HEK293 (cell line): ENCODE measurements at regions not wholly inside any gene's neighbourhood (a gene's known extent, or its start where the extent isn't known, plus 50 kb on each side); places are given as distances from the start of the nearest gene placed in this dataset.

ENCODE experiments used
- CTCF ChIA-PET: fragments of 350-600 bp; formaldehyde crosslinking; extraction: SDS; loops from one replicate; lab custom pipeline; 2021; ENCODE audit warnings: antibody characterized with exemption; lab: Yijun Ruan, JAX
- POLR2A ChIA-PET: fragments of 300-600 bp; formaldehyde crosslinking; extraction: SDS; loops from one replicate; lab custom pipeline; 2020; ENCODE audit warnings: antibody characterized with exemption, inconsistent platforms; lab: Yijun Ruan, JAX
- H3K27ac ChIP-seq: fragments of 200-500 bp; sonication (Bioruptor generic); 2 replicates; pipeline ENCODE4 v1.5.1; 2014; ENCODE audit warnings: low read depth, low read length, control low read depth, inconsistent platforms; ENCODE audit errors: extremely low read depth
- H3K36me3 ChIP-seq, 2 experiments: fragments of 200-500 bp in 1 of 2; sonication (Bioruptor generic) in 1 of 2; 1 replicate in 1 of 2; 2 replicates in 1 of 2; pipeline ENCODE4 v1.5.1; 2014 to 2017; ENCODE audit warnings: inconsistent platforms in 2 of 2, low read length in 2 of 2; ENCODE audit not compliant: control insufficient read depth in 2 of 2, insufficient read depth in 1 of 2
- H3K4me1 ChIP-seq: fragments of 200-500 bp; sonication (Bioruptor generic); 2 replicates; pipeline ENCODE4 v1.5.1; 2014; ENCODE audit warnings: mild to moderate bottlenecking, low read length, inconsistent platforms; ENCODE audit not compliant: control insufficient read depth, insufficient read depth
- H3K4me3 ChIP-seq: 2 replicates; pipeline ENCODE4 v1.5.1; 2011; ENCODE audit warnings: low read depth, mild to moderate bottlenecking, control low read depth, low read length, moderate library complexity
- H3K9me3 ChIP-seq: fragments of 200-500 bp; sonication (Bioruptor generic); 2 replicates; pipeline ENCODE4 v1.5.1; 2014; ENCODE audit warnings: low read depth, low read length, inconsistent platforms; ENCODE audit not compliant: control insufficient read depth, insufficient read depth
- GLI4 ChIP-seq: fragments of 450-650 bp; formaldehyde crosslinking; IDR thresholded peaks from 2 replicates; pipeline ENCODE4 v1.5.1; 2016; ENCODE audit warnings: missing biosample characterization, missing genetic modification characterization
- KLF17 ChIP-seq: fragments of 450-650 bp; formaldehyde crosslinking; IDR thresholded peaks from 2 replicates; pipeline ENCODE4 v1.5.1; 2016; ENCODE audit warnings: missing biosample characterization, missing genetic modification characterization
- SETDB1 ChIP-seq: IDR thresholded peaks from one replicate; pipeline ENCODE4 v1.6.1; 2017; ENCODE audit warnings: mild to moderate bottlenecking, low read length, moderate library complexity, mixed read lengths; ENCODE audit not compliant: insufficient read length
- YY2 ChIP-seq: fragments of 450-650 bp; formaldehyde crosslinking; IDR thresholded peaks from 2 replicates; pipeline ENCODE4 v1.5.1; 2016; ENCODE audit warnings: missing biosample characterization, missing genetic modification characterization
- ZBTB1 ChIP-seq: fragments of 450-650 bp; formaldehyde crosslinking; IDR thresholded peaks from 2 replicates; pipeline ENCODE4 v1.5.1; 2016; ENCODE audit warnings: missing biosample characterization, missing genetic modification characterization
- ZNF19 ChIP-seq: fragments of 450-650 bp; formaldehyde crosslinking; IDR thresholded peaks from 2 replicates; pipeline ENCODE4; 2016; ENCODE audit warnings: missing biosample characterization, missing genetic modification characterization, low read depth
- ZNF221 ChIP-seq: fragments of 450-650 bp; formaldehyde crosslinking; IDR thresholded peaks from 2 replicates; pipeline ENCODE4 v1.5.1; 2017; ENCODE audit warnings: missing biosample characterization, missing genetic modification characterization, borderline replicate concordance
- ZNF239 ChIP-seq: fragments of 450-650 bp; formaldehyde crosslinking; IDR thresholded peaks from 2 replicates; pipeline ENCODE4 v1.5.1; 2016; ENCODE audit warnings: missing biosample characterization, missing genetic modification characterization
- ZNF391 ChIP-seq: fragments of 450-650 bp; formaldehyde crosslinking; IDR thresholded peaks from 2 replicates; pipeline ENCODE4 v1.5.1; 2016; ENCODE audit warnings: low read depth, missing biosample characterization, missing genetic modification characterization, borderline replicate concordance
- ZNF423 ChIP-seq: fragments of 450-650 bp; formaldehyde crosslinking; IDR thresholded peaks from 2 replicates; pipeline ENCODE4 v1.5.1; 2016; ENCODE audit warnings: missing biosample characterization, missing genetic modification characterization
- ZNF513 ChIP-seq: fragments of 450-650 bp; IDR thresholded peaks from 2 replicates; pipeline ENCODE4 v1.5.1; 2018; ENCODE audit warnings: missing biosample characterization, missing genetic modification characterization
- ZNF677 ChIP-seq: fragments of 450-650 bp; IDR thresholded peaks from 2 replicates; pipeline ENCODE4 v1.5.0; 2018; ENCODE audit warnings: missing biosample characterization, mild to moderate bottlenecking, missing genetic modification characterization, moderate library complexity
- ZNF76 ChIP-seq: fragments of 450-650 bp; formaldehyde crosslinking; IDR thresholded peaks from 2 replicates; pipeline ENCODE4; 2016; ENCODE audit warnings: low read depth, missing biosample characterization, missing genetic modification characterization, borderline replicate concordance
- ZNF792 ChIP-seq: fragments of 450-650 bp; formaldehyde crosslinking; IDR thresholded peaks from 2 replicates; pipeline ENCODE4 v1.5.1; 2016; ENCODE audit warnings: missing biosample characterization, missing genetic modification characterization
- TF ChIP-seq, protein P1 (sequence below): fragments of 450-650 bp; formaldehyde crosslinking; IDR thresholded peaks from 2 replicates; pipeline ENCODE4; 2016; ENCODE audit warnings: missing biosample characterization, missing genetic modification characterization
- TF ChIP-seq, protein P2 (sequence below): fragments of 450-650 bp; formaldehyde crosslinking; IDR thresholded peaks from 2 replicates; pipeline ENCODE4 v1.5.1; 2016; ENCODE audit warnings: missing biosample characterization, missing genetic modification characterization
- TF ChIP-seq, protein P3 (sequence below): fragments of 450-650 bp; formaldehyde crosslinking; IDR thresholded peaks from 2 replicates; pipeline ENCODE4 v1.5.1; 2016; ENCODE audit warnings: missing biosample characterization, missing genetic modification characterization

GRCh38 chr4:79207281-79207680, 118.6 kb downstream of the NAA11 start:
- no peaks in the 10 kb centered on the region for H3K36me3 ChIP-seq
- no peak for TF ChIP-seq ZNF513 (tag by site-specific recombination)
- POLR2A ChIA-PET: no interaction called here
- no peaks in the 10 kb centered on the region for H3K4me1 ChIP-seq
- H3K9me3 ChIP-seq: no peaks in the 10 kb centered on the region
- no peak overlapping the region for H3K27ac ChIP-seq
- CTCF ChIA-PET: no interaction called here
- no peak overlapping the region for H3K4me3 ChIP-seq

GRCh38 chr4:79206660-79207059, 119.2 kb downstream of the NAA11 start:
- TF ChIP-seq ZNF221 (tag by site-specific recombination) (no peak), SETDB1 (peak; percentile 82), ZNF239 (no peak), YY2 (tag by site-specific recombination) (no peak), ZNF792 (tag by site-specific recombination) (no peak)
- TF ChIP-seq, protein P1, sequence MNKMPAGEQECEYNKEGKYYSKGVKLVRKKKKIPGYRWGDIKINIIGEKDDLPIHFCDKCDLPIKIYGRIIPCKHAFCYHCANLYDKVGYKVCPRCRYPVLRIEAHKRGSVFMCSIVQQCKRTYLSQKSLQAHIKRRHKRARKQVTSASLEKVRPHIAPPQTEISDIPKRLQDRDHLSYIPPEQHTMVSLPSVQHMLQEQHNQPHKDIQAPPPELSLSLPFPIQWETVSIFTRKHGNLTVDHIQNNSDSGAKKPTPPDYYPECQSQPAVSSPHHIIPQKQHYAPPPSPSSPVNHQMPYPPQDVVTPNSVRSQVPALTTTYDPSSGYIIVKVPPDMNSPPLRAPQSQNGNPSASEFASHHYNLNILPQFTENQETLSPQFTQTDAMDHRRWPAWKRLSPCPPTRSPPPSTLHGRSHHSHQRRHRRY (tag by site-specific recombination): no peak
- no peaks in the 10 kb centered on the region for H3K9me3 ChIP-seq
- CTCF ChIA-PET: no interaction called here
- POLR2A ChIA-PET: no interaction called here
- no peaks in the 10 kb centered on the region for H3K36me3 ChIP-seq
- no peaks in the 10 kb centered on the region for H3K4me1 ChIP-seq
- no peak overlapping the region for H3K27ac ChIP-seq
- H3K4me3 ChIP-seq: no peak overlapping the region

DNA sequence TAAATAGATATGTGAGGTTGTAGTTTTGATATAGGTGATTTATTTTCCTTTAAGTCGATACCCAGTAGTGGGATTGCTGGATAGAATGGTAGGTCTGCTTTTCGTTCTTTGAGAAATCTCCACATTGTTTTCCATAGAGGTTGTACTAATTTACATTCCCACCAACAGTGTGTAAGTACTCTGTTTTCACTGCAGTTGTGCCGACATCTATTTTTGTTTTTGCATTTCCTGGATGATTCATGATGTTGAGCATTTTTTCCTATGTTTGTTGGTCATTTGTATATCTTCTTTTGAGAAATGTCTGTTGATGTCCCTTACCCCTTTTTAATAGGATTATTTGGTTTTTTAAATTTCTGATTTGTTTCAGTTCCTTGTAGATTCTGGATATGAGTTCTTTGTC, 120.7 kb downstream of the NAA11 start:
- POLR2A ChIA-PET: no interaction called here
- no peak for TF ChIP-seq ZNF391 (tag by site-specific recombination)
- no peak for TF ChIP-seq ZNF76
- TF ChIP-seq, protein P2, sequence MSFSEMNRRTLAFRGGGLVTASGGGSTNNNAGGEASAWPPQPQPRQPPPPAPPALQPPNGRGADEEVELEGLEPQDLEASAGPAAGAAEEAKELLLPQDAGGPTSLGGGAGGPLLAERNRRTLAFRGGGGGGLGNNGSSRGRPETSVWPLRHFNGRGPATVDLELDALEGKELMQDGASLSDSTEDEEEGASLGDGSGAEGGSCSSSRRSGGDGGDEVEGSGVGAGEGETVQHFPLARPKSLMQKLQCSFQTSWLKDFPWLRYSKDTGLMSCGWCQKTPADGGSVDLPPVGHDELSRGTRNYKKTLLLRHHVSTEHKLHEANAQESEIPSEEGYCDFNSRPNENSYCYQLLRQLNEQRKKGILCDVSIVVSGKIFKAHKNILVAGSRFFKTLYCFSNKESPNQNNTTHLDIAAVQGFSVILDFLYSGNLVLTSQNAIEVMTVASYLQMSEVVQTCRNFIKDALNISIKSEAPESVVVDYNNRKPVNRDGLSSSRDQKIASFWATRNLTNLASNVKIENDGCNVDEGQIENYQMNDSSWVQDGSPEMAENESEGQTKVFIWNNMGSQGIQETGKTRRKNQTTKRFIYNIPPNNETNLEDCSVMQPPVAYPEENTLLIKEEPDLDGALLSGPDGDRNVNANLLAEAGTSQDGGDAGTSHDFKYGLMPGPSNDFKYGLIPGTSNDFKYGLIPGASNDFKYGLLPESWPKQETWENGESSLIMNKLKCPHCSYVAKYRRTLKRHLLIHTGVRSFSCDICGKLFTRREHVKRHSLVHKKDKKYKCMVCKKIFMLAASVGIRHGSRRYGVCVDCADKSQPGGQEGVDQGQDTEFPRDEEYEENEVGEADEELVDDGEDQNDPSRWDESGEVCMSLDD (tag by site-specific recombination): no peak
- TF ChIP-seq ZNF423 (tag by site-specific recombination): no peak
- no peak for TF ChIP-seq ZNF19 (tag by site-specific recombination)
- no peak for TF ChIP-seq GLI4 (tag by site-specific recombination)
- TF ChIP-seq KLF17 (tag by site-specific recombination): no peak
- no peak for TF ChIP-seq ZNF677 (tag by site-specific recombination)
- no peak for TF ChIP-seq SETDB1
- TF ChIP-seq, protein P3, sequence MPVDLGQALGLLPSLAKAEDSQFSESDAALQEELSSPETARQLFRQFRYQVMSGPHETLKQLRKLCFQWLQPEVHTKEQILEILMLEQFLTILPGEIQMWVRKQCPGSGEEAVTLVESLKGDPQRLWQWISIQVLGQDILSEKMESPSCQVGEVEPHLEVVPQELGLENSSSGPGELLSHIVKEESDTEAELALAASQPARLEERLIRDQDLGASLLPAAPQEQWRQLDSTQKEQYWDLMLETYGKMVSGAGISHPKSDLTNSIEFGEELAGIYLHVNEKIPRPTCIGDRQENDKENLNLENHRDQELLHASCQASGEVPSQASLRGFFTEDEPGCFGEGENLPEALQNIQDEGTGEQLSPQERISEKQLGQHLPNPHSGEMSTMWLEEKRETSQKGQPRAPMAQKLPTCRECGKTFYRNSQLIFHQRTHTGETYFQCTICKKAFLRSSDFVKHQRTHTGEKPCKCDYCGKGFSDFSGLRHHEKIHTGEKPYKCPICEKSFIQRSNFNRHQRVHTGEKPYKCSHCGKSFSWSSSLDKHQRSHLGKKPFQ: no peak
- no peak for TF ChIP-seq ZBTB1 (tag by site-specific recombination)
- TF ChIP-seq, all 188 proteins: peak for 0
- no peak overlapping the region for H3K4me3 ChIP-seq
- H3K36me3 ChIP-seq: no peaks in the 10 kb centered on the region
- H3K4me1 ChIP-seq: no peaks in the 10 kb centered on the region
- H3K9me3 ChIP-seq: no peaks in the 10 kb centered on the region
- no peak overlapping the region for H3K27ac ChIP-seq
- CTCF ChIA-PET: no interaction called here
